ENCODE measurements at regions not wholly inside any gene's neighbourhood (a gene's known extent, or its start where the extent isn't known, plus 50 kb on each side); places are given as distances from the start of the nearest gene placed in this dataset.

- TF ChIP-seq CTCF (IDR thresholded peaks at IDR 0.05; ENCODE audit: insufficient read depth, low read length, poor library complexity, severe bottlenecking) (no peak), EZH2phosphoT487 (conservative IDR thresholded peaks at IDR 0.05; ENCODE audit: low read length) (no peak)
- Histone ChIP-seq H3K79me2 (ENCODE audit: insufficient read depth, low read length) (no peaks in the 10 kb centered on the region), H3K27ac (ENCODE audit: low read depth, low read length) (no peak overlapping the region), H3K4me2 (ENCODE audit: low read depth, low read length, poor library complexity, severe bottlenecking) (no peak overlapping the region), H3K4me3 (ENCODE audit: insufficient read depth, low read length, poor library complexity, severe bottlenecking) (no peak overlapping the region), H3K9ac (ENCODE audit: low read length) (no peak overlapping the region), H4K20me1 (ENCODE audit: low read depth, low read length) (no peaks in the 10 kb centered on the region), H3K27me3 (ENCODE audit: low read length) (no peaks in the 10 kb centered on the region), H3K9me2 (replicated peaks; ENCODE audit: insufficient read depth, low read length) (no peaks in the 10 kb centered on the region), H3K36me3 (ENCODE audit: low read length) (no peaks in the 10 kb centered on the region), H2AFZ (ENCODE audit: low read depth, low read length, severe bottlenecking) (no peak overlapping the region), H3K9me3 (ENCODE audit: insufficient read depth, low read length) (no peaks in the 10 kb centered on the region), H3F3A (ENCODE audit: insufficient read depth) (no peaks in the 10 kb centered on the region)
Observed at GRCh38 chr10:107666214-107666613, 501.7 kb upstream of the SORCS1 start.

- Histone ChIP-seq H3K36me3 (ENCODE audit: low read length) (no peaks in the 10 kb centered on the region), H3K9me3 (ENCODE audit: insufficient read depth, low read length) (no peaks in the 10 kb centered on the region), H3K79me2 (ENCODE audit: insufficient read depth, low read length) (no peaks in the 10 kb centered on the region), H3F3A (ENCODE audit: insufficient read depth) (no peaks in the 10 kb centered on the region), H2AFZ (ENCODE audit: low read depth, low read length, severe bottlenecking) (no peak overlapping the region), H3K27me3 (ENCODE audit: low read length) (no peaks in the 10 kb centered on the region), H3K4me3 (ENCODE audit: insufficient read depth, low read length, poor library complexity, severe bottlenecking) (no peak overlapping the region), H3K27ac (ENCODE audit: low read depth, low read length) (no peak overlapping the region), H3K4me2 (ENCODE audit: low read depth, low read length, poor library complexity, severe bottlenecking) (no peak overlapping the region), H3K9ac (ENCODE audit: low read length) (no peak overlapping the region), H4K20me1 (ENCODE audit: low read depth, low read length) (no peaks in the 10 kb centered on the region), H3K9me2 (replicated peaks; ENCODE audit: insufficient read depth, low read length) (no peaks in the 10 kb centered on the region)
- TF ChIP-seq EZH2phosphoT487 (conservative IDR thresholded peaks at IDR 0.05; ENCODE audit: low read length) (no peak), CTCF (IDR thresholded peaks at IDR 0.05; ENCODE audit: insufficient read depth, low read length, poor library complexity, severe bottlenecking) (no peak)
Observed at GRCh38 chr10:107665459-107665858, 501.0 kb upstream of the SORCS1 start.

- TF ChIP-seq CTCF (IDR thresholded peaks at IDR 0.05; ENCODE audit: insufficient read depth, low read length, poor library complexity, severe bottlenecking) = no peak
- TF ChIP-seq EZH2phosphoT487 (conservative IDR thresholded peaks at IDR 0.05; ENCODE audit: low read length) = no peak
- Histone ChIP-seq H3K9me2 (replicated peaks; ENCODE audit: insufficient read depth, low read length) (no peaks in the 10 kb centered on the region), H3K9me3 (ENCODE audit: insufficient read depth, low read length) (no peaks in the 10 kb centered on the region), H3K79me2 (ENCODE audit: insufficient read depth, low read length) (no peaks in the 10 kb centered on the region), H2AFZ (ENCODE audit: low read depth, low read length, severe bottlenecking) (no peak overlapping the region), H3K36me3 (ENCODE audit: low read length) (no peaks in the 10 kb centered on the region), H4K20me1 (ENCODE audit: low read depth, low read length) (no peaks in the 10 kb centered on the region), H3K27me3 (ENCODE audit: low read length) (no peaks in the 10 kb centered on the region), H3K4me3 (ENCODE audit: insufficient read depth, low read length, poor library complexity, severe bottlenecking) (no peak overlapping the region), H3K9ac (ENCODE audit: low read length) (no peak overlapping the region), H3K27ac (ENCODE audit: low read depth, low read length) (no peak overlapping the region), H3K4me2 (ENCODE audit: low read depth, low read length, poor library complexity, severe bottlenecking) (no peak overlapping the region), H3F3A (ENCODE audit: insufficient read depth) (no peaks in the 10 kb centered on the region)
Observed at GRCh38 chr10:107657851-107658250, 493.3 kb upstream of the SORCS1 start.
